Upper lobe of left lung (tissue), 4 donors: ENCODE measurements at regions not wholly inside any gene's neighbourhood (a gene's known extent, or its start where the extent isn't known, plus 50 kb on each side); places are given as distances from the start of the nearest gene placed in this dataset.

Experiments
- EP300 ChIP-seq, 4 donors: sonication (generic); formaldehyde crosslinking; IDR thresholded peaks; one replicate each; pipeline ENCODE4 v1.5.1; 2017; ENCODE audit warnings: antibody characterized with exemption in 4 of 4, control low read depth in 2 of 4
- POLR2A ChIP-seq, 4 donors: fragments of 450-650 bp; IDR thresholded peaks; one replicate each; pipeline ENCODE4 v1.5.1; 2016 to 2017; ENCODE audit warnings: antibody characterized with exemption in 4 of 4, mild to moderate bottlenecking in 2 of 4
- POLR2AphosphoS5 ChIP-seq, 2 donors: sonication (generic); formaldehyde crosslinking; IDR thresholded peaks; one replicate each; pipeline ENCODE4 v1.5.1; 2017; ENCODE audit warnings: antibody characterized with exemption in 2 of 2
- TF ChIP-seq, protein P1 (sequence below), 6 experiments: fragments of 450-650 bp in 4 of 6; fragments of 200-600 bp in 2 of 6; sonication (generic) in 2 of 6; IDR thresholded peaks; one replicate each; pipeline ENCODE4 v1.5.1; 2016 to 2019; ENCODE audit warnings: antibody characterized with exemption in 6 of 6

DNA sequence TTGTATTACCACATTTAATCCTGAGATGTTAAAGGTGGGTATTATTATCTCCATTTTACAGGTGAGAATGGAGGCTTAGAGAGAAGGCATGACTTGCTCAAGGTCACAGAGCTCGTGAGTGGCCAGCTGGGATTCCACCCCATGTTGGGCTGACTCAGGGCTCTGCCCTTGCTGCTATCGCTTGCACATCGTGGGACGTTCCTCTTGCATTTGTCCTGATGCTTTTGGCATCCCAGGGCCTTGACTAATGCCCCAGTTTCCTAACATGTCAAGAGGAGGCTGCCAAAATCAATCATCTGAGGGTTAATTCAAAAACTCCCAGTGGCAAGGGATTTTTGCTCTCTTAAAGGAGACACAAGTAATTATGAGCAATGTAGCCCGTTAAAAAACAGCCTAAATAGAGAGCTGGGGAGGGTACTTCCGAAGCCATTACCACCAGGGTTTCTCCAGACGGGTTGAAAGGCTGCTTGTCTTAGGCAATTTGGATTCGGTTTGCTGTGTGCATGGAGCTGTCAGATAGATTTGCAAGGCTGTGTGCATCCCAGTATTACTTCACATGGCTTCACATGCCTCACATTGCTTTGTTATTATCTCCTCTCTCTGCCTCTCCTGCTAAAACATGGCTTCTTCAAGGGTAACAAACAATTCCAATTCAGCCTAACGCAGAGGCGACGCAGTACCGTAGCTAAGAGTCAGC lies 347.4 kb downstream of the DRD1 start:
- TF ChIP-seq, protein P1, sequence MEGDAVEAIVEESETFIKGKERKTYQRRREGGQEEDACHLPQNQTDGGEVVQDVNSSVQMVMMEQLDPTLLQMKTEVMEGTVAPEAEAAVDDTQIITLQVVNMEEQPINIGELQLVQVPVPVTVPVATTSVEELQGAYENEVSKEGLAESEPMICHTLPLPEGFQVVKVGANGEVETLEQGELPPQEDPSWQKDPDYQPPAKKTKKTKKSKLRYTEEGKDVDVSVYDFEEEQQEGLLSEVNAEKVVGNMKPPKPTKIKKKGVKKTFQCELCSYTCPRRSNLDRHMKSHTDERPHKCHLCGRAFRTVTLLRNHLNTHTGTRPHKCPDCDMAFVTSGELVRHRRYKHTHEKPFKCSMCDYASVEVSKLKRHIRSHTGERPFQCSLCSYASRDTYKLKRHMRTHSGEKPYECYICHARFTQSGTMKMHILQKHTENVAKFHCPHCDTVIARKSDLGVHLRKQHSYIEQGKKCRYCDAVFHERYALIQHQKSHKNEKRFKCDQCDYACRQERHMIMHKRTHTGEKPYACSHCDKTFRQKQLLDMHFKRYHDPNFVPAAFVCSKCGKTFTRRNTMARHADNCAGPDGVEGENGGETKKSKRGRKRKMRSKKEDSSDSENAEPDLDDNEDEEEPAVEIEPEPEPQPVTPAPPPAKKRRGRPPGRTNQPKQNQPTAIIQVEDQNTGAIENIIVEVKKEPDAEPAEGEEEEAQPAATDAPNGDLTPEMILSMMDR (IDR thresholded peaks at IDR 0.05): no peak
- no peak for TF ChIP-seq EP300 (IDR thresholded peaks at IDR 0.05)
- no peak for TF ChIP-seq POLR2A (IDR thresholded peaks at IDR 0.05)
- TF ChIP-seq POLR2AphosphoS5 (IDR thresholded peaks at IDR 0.05): no peak
